Bronchial epithelial cell (primary cell): ENCODE measurements at regions not wholly inside any gene's neighbourhood (a gene's known extent, or its start where the extent isn't known, plus 50 kb on each side); places are given as distances from the start of the nearest gene placed in this dataset.
"Not testable (repeated sequence)": the region's sequence is repeated elsewhere in the genome, so short reads cannot be mapped to it uniquely, and the experiment has no call there.

ENCODE experiments used
- DNase-seq: peaks from one replicate; pipeline ENCODE4 v3.0.0-alpha.2; 2010; ENCODE audit warnings: low read depth
- FAIRE-seq: peaks from 2 replicates; lab custom pipeline; 2011; peaks lifted over from hg19 to GRCh38; lab: Jason Lieb, UNC
- H3K27me3 ChIP-seq: 2 replicates; pipeline ENCODE4 v1.5.1; 2011; ENCODE audit warnings: low read length; ENCODE audit not compliant: control insufficient read depth, insufficient read depth
- H3K36me3 ChIP-seq: 2 replicates; pipeline ENCODE4 v1.5.1; 2011; ENCODE audit warnings: low read length; ENCODE audit not compliant: control insufficient read depth, insufficient read depth
- H3K4me3 ChIP-seq: 2 replicates; pipeline ENCODE4 v1.5.1; 2011; ENCODE audit warnings: mild to moderate bottlenecking, low read depth, low read length, control low read depth
- TF ChIP-seq, protein P1 (sequence below): IDR thresholded peaks from 2 replicates; pipeline ENCODE4 v1.5.1; 2011; ENCODE audit warnings: mild to moderate bottlenecking, moderate library complexity, low read length, control low read depth, inconsistent platforms; ENCODE audit not compliant: insufficient read depth, severe bottlenecking

DNA sequence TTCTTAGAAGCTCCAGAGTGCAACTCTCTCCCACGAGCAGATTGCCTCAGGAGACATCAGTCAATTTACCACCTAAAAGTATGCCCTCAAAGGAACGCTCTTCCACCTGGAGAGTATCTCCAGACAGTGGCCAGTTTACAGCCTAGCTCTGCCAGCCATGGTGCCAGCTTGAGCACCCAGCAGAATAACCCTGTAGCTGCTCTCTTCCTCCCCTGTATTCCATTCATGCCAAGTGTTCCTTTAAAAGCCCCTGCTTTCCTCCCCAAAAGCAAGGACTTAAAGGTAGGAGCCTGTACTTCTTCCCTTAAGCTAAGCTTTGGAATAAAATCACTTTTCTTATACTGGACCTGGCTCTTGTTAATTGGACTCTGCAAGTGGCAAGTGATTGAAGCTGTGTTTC is 245.4 kb upstream of the TMEM132C start:
- Histone ChIP-seq H3K27me3 (no peaks in the 10 kb centered on the region), H3K4me3 (no peak overlapping the region), H3K36me3 (no peaks in the 10 kb centered on the region)
- FAIRE-seq = no peak
- TF ChIP-seq, protein P1, sequence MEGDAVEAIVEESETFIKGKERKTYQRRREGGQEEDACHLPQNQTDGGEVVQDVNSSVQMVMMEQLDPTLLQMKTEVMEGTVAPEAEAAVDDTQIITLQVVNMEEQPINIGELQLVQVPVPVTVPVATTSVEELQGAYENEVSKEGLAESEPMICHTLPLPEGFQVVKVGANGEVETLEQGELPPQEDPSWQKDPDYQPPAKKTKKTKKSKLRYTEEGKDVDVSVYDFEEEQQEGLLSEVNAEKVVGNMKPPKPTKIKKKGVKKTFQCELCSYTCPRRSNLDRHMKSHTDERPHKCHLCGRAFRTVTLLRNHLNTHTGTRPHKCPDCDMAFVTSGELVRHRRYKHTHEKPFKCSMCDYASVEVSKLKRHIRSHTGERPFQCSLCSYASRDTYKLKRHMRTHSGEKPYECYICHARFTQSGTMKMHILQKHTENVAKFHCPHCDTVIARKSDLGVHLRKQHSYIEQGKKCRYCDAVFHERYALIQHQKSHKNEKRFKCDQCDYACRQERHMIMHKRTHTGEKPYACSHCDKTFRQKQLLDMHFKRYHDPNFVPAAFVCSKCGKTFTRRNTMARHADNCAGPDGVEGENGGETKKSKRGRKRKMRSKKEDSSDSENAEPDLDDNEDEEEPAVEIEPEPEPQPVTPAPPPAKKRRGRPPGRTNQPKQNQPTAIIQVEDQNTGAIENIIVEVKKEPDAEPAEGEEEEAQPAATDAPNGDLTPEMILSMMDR = no peak
- no peak for DNase-seq

DNA sequence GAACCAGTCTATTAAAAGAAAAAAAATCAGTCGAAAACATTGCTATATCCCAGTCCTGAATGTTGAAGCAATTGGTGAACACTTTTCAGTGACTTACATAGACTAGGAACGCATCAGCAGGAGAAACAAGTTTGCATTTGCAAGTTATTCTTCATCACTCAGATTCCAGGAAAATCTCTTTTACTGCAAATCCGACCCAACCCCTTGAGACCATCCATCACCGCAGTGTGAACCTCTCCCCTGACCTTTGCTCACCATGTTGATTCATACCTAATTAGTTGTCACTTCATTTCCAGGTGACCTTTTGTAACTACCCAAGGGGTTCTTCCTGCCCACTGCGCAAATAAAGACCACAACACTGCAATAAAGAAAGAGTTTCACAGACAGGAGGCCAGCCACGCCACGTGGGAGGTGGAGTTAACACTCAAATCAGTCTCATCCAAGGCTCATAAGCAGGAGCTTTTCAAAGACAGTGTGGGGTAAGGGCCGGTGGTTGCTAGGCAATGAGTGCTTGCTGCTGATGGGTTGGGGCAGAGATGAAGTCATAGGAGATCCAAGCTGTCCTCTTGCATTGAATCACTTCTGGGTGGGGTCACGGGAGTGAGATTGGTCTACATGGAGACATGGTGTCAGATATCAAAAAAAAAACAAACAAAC is 241.3 kb upstream of the TMEM132C start:
- no peak for DNase-seq
- FAIRE-seq = no peak
- Histone ChIP-seq H3K36me3 (no peaks in the 10 kb centered on the region), H3K4me3 (no peak overlapping the region), H3K27me3 (no peaks in the 10 kb centered on the region)
- TF ChIP-seq, protein P1 = no peak

- FAIRE-seq (peak; percentile 40), DNase-seq (no peak)
- TF ChIP-seq, protein P1 = no peak
- no peak overlapping the region for H3K4me3 ChIP-seq
- no peaks in the 10 kb centered on the region for H3K36me3 ChIP-seq
- H3K27me3 ChIP-seq = no peaks in the 10 kb centered on the region
These were observed 240.0 kb upstream of the TMEM132C start for GRCh38 chr12:128026696-128027574.

DNA sequence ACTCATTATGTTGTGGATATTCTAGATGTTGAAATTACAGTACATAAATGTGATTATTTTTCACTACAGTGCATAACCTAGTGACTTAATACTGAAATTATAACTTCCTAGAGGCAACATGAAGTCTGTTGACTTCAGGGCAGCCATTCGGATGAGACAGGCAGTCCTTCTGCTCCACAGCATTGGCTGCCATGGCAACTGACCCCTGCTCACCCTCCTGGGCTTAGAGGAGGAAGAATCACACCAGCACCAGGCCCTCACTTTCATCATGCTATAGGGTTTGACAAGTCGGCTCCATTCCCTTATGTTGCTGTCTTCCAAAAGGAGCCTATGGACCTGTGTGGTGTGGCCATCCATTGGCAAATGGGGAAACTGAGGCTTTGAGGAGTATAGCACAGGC is 233.5 kb upstream of the TMEM132C start:
- no peaks in the 10 kb centered on the region for H3K36me3 ChIP-seq
- H3K27me3 ChIP-seq = no peaks in the 10 kb centered on the region
- DNase-seq = no peak
- TF ChIP-seq, protein P1 = no peak
- FAIRE-seq = no peak
- H3K4me3 ChIP-seq = no peak overlapping the region

DNA sequence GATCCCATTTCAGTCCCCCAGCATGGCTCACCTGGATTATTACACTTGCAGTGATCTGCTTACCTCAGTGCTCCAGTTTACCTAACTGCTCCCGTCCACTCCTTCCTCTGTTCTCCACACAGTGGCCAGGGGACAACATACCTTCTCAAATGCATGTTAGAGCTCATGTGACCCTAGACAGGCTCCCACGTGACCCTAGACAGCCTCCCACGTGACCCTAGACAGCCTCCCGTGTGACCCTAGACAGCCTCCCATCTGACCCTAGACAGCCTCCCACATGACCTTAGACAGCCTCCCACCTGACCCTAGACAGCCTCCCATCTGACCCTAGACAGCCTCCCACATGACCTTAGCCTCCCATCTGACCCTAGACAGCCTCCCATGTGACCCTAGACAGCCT is 226.0 kb upstream of the TMEM132C start:
- H3K27me3 ChIP-seq = no peaks in the 10 kb centered on the region
- no peak for FAIRE-seq

DNA sequence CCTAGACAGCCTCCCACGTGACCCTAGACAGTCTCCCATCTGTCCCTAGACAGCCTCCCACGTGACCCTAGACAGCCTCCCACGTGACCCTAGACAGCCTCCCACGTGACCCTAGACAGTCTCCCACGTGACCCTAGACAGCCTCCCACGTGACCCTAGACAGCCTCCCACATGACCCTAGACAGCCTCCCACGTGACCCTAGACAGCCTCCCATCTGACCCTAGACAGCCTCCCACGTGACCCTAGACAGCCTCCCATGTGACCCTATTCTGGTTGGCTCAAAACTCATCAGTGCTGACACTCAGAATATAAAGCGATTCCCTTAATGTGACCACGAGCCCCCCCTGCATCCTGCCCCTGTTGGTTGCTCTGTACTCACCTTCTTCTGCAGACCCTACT is 224.7 kb upstream of the TMEM132C start:
- not testable (repeated sequence) for DNase-seq, FAIRE-seq, H3K4me3 ChIP-seq, H3K27me3 ChIP-seq, H3K36me3 ChIP-seq

More for the DNA sequence above, 226.0 kb upstream of the TMEM132C start:
- H3K4me3 ChIP-seq = no peak overlapping the region
- DNase-seq = no peak
- H3K36me3 ChIP-seq = no peaks in the 10 kb centered on the region
- TF ChIP-seq, protein P1 = no peak
